ENCODE measurements at regions not wholly inside any gene's neighbourhood (a gene's known extent, or its start where the extent isn't known, plus 50 kb on each side); places are given as distances from the start of the nearest gene placed in this dataset.
A peak's percentile ranks its signal among the peaks of the same experiment; 100 is the strongest.

- H3K4me1 Mint-ChIP-seq (ENCODE audit: low read depth) = peaks cover 7% of the 10 kb centered on the region
- no peaks in the 10 kb centered on the region for H3K27me3 Mint-ChIP-seq (ENCODE audit: insufficient read depth)
- DNase-seq = no peak
- H3K27ac Mint-ChIP-seq = no peak overlapping the region
- H3K36me3 Mint-ChIP-seq (ENCODE audit: low read depth) = no peaks in the 10 kb centered on the region
- no peak for TF ChIP-seq CTCF (IDR thresholded peaks at IDR 0.05)
- H3K4me3 Mint-ChIP-seq = no peak overlapping the region
- no peaks in the 10 kb centered on the region for H3K9me3 Mint-ChIP-seq
Measured at GRCh38 chr12:91582811-91583210, 400.2 kb upstream of the DCN start.

GRCh38 chr12:91579516-91580263, 397.1 kb upstream of the DCN start:
- H3K4me1 Mint-ChIP-seq (ENCODE audit: low read depth) = peaks cover 13% of the 10 kb centered on the region
- H3K9me3 Mint-ChIP-seq = no peaks in the 10 kb centered on the region
- H3K36me3 Mint-ChIP-seq (ENCODE audit: low read depth) = no peaks in the 10 kb centered on the region
- no peak overlapping the region for H3K27ac Mint-ChIP-seq
- H3K4me3 Mint-ChIP-seq = no peak overlapping the region
- no peak for TF ChIP-seq CTCF (IDR thresholded peaks at IDR 0.05)
- DNase-seq = no peak
- no peaks in the 10 kb centered on the region for H3K27me3 Mint-ChIP-seq (ENCODE audit: insufficient read depth)

- DNase-seq = peak; percentile 12
- no peak overlapping the region for H3K27ac Mint-ChIP-seq
- peaks cover 16% of the 10 kb centered on the region for H3K4me1 Mint-ChIP-seq (ENCODE audit: low read depth)
- peak overlapping the region; percentile 87 for H3K4me3 Mint-ChIP-seq
- H3K9me3 Mint-ChIP-seq = no peaks in the 10 kb centered on the region
- peak; percentile 86 for TF ChIP-seq CTCF (IDR thresholded peaks at IDR 0.05)
- no peaks in the 10 kb centered on the region for H3K36me3 Mint-ChIP-seq (ENCODE audit: low read depth)
- no peaks in the 10 kb centered on the region for H3K27me3 Mint-ChIP-seq (ENCODE audit: insufficient read depth)
Measured at GRCh38 chr12:91577586-91578539, 395.2 kb upstream of the DCN start.

- no peaks in the 10 kb centered on the region for H3K9me3 Mint-ChIP-seq
- H3K27me3 Mint-ChIP-seq (ENCODE audit: insufficient read depth) = no peaks in the 10 kb centered on the region
- H3K27ac Mint-ChIP-seq = no peak overlapping the region
- H3K4me3 Mint-ChIP-seq = no peak overlapping the region
- no peaks in the 10 kb centered on the region for H3K36me3 Mint-ChIP-seq (ENCODE audit: low read depth)
- no peak for DNase-seq
- peaks cover 16% of the 10 kb centered on the region for H3K4me1 Mint-ChIP-seq (ENCODE audit: low read depth)
- no peak for TF ChIP-seq CTCF (IDR thresholded peaks at IDR 0.05)
Measured at GRCh38 chr12:91576432-91576831, 393.8 kb upstream of the DCN start.

- no peak overlapping the region for H3K4me3 Mint-ChIP-seq
- peaks cover 2% of the 10 kb centered on the region; the same call in 1 of the 2 replicates for H3K27me3 Mint-ChIP-seq (ENCODE audit: insufficient read depth)
- H3K36me3 Mint-ChIP-seq (ENCODE audit: low read depth) = no peaks in the 10 kb centered on the region
- no peaks in the 10 kb centered on the region for H3K9me3 Mint-ChIP-seq
- no peak for DNase-seq
- no peak for TF ChIP-seq CTCF (IDR thresholded peaks at IDR 0.05)
- peaks cover 16% of the 10 kb centered on the region for H3K4me1 Mint-ChIP-seq (ENCODE audit: low read depth)
- no peak overlapping the region for H3K27ac Mint-ChIP-seq
Measured at GRCh38 chr12:91575630-91576029, 393.0 kb upstream of the DCN start.

Data from HFFc6 (cell line).